Stomach smooth muscle (tissue), 2 donors: ENCODE measurements at regions not wholly inside any gene's neighbourhood (a gene's known extent, or its start where the extent isn't known, plus 50 kb on each side); places are given as distances from the start of the nearest gene placed in this dataset.

Experiments
- H3K27ac ChIP-seq: one replicate; pipeline ENCODE4 v1.7.0; 2013; ENCODE audit warnings: mild to moderate bottlenecking, low read length, inconsistent platforms
- H3K27me3 ChIP-seq, 2 donors: one replicate each; pipeline ENCODE4 v1.7.0; 2013; ENCODE audit warnings: low read length in 2 of 2; ENCODE audit not compliant: insufficient read depth in 2 of 2, control insufficient read depth in 1 of 2
- H3K36me3 ChIP-seq, 2 donors: one replicate each; pipeline ENCODE4 v1.7.0; 2013; ENCODE audit warnings: low read length in 2 of 2; ENCODE audit not compliant: control insufficient read depth in 2 of 2, insufficient read depth in 2 of 2
- H3K4me1 ChIP-seq: one replicate; pipeline ENCODE4 v1.7.0; 2013; ENCODE audit warnings: low read length; ENCODE audit not compliant: control insufficient read depth, insufficient read depth
- H3K4me3 ChIP-seq, 2 donors: one replicate each; pipeline ENCODE4 v1.7.0; 2013; ENCODE audit warnings: low read length in 2 of 2
- H3K9ac ChIP-seq, 2 donors: one replicate each; pipeline ENCODE4 v1.7.0; 2013; ENCODE audit warnings: low read length in 2 of 2, mild to moderate bottlenecking in 1 of 2
- H3K9me3 ChIP-seq, 2 donors: one replicate each; pipeline ENCODE4 v1.7.0; 2013; ENCODE audit warnings: low read length in 2 of 2; ENCODE audit not compliant: control insufficient read depth in 2 of 2
- donor health status: healthy.
- donor health status: Pancreatic carcinoma.

DNA sequence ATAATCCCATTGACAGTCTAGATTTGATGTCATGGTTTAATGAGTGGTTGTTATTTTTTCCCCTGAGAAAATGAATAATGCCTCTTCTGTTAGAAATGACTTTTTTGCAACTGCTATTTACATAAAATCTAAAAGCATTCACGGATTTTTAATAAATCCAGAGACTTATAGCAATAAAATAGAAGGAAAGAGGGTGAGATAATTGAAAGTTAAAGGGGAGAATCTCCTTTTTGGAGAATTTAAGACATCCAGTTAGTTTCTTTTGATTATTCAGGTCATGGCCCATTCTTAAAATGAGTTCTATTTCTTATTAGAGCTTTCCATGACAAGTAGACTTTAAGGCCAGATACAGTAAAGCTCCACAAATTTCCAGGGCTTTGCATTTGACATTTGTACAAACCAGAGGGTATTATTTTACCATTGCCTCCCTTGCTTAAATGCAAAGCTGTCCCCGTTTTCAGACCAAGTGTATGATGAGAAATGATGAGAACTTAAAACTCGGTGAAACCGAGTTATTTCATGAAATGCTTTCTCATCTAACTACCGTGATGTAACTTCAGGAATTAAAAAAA lies 789.0 kb upstream of the SOX9 start:
- no peak overlapping the region for H3K27ac ChIP-seq
- H3K9ac ChIP-seq = no peak overlapping the region
- H3K36me3 ChIP-seq = no peaks in the 10 kb centered on the region
- no peak overlapping the region for H3K4me3 ChIP-seq
- no peaks in the 10 kb centered on the region for H3K9me3 ChIP-seq
- H3K4me1 ChIP-seq = no peaks in the 10 kb centered on the region
- no peaks in the 10 kb centered on the region for H3K27me3 ChIP-seq

DNA sequence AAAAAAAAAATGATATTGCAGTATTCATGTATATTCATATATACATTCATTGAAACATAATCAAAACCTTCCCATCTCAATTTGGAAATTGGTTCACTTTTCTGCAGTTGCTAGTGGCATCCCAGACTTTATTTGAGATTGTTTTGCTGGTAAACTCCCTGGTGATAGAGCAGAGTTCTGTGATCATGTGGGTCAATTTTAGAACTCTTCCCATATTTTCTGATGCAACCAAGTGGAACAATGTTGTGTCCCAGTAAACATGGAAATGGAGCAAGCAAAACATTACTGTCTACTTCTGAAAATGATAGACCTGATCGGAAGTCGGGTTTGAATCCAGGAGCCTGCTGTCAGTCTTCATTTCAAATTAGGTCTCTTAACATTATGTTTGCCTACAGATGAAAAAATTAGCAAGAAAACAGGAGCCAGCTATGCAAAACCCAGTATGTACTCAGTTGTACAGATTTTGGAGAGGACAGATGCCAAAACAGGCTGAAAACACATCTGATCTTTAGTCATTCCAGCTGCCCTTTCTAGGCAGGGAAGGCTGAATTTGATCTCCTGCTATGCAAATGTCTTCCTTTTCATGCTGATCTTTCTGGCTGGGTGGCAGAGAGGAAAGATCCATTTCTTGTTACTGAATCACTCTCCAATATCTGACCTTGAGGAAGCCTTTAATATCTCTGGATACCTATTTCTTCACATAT lies 786.6 kb upstream of the SOX9 start:
- Histone ChIP-seq H3K9ac (no peak overlapping the region), H3K4me1 (no peaks in the 10 kb centered on the region)

DNA sequence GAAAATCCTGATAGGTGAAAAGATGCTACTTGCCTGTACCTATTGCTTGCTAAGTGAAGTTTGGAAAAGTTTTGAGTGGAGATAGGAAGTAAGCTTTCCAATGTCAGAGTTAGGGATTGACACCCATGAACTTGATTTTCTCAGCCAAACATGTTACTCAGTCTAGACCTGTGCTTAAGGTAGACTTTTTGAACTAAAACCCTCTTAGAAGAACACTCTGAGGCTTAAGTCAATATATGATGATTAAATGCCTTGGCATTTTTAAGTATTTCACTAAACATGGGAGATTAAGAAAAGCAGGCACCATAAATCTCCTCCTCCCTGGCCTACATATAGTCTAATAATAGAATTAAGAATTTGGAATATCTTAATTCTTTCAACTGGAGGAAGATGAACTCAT lies 785.6 kb upstream of the SOX9 start:
- Histone ChIP-seq H3K9me3 (no peaks in the 10 kb centered on the region), H3K4me1 (no peaks in the 10 kb centered on the region), H3K27me3 (no peaks in the 10 kb centered on the region), H3K27ac (no peak overlapping the region), H3K9ac (no peak overlapping the region), H3K36me3 (no peaks in the 10 kb centered on the region), H3K4me3 (no peak overlapping the region)

More for the DNA sequence above, 786.6 kb upstream of the SOX9 start:
- Histone ChIP-seq H3K9me3 (no peaks in the 10 kb centered on the region), H3K4me3 (no peak overlapping the region), H3K27me3 (no peaks in the 10 kb centered on the region), H3K27ac (no peak overlapping the region), H3K36me3 (no peaks in the 10 kb centered on the region)

DNA sequence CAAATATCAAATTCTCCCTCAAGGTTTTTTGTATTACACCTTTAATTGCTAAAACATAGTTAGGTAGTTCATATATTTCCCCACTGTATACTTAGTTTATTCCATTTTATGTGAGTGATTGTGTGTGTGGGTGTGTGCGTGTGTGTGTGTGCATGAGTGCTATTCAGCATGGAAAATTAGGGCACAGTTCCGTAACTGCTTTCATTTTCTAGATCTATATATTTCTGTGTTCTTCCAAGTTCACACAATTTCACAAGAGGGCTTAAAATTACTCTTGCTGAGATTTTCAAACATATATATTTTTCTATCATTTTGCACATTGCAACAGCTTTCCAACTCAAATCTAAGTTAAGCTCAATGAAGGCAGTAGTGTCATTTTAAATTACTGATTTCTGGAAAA lies 782.9 kb upstream of the SOX9 start:
- Histone ChIP-seq H3K27me3 (no peaks in the 10 kb centered on the region), H3K4me3 (no peak overlapping the region), H3K9ac (no peak overlapping the region), H3K9me3 (no peaks in the 10 kb centered on the region), H3K4me1 (no peaks in the 10 kb centered on the region), H3K36me3 (no peaks in the 10 kb centered on the region), H3K27ac (no peak overlapping the region)

DNA sequence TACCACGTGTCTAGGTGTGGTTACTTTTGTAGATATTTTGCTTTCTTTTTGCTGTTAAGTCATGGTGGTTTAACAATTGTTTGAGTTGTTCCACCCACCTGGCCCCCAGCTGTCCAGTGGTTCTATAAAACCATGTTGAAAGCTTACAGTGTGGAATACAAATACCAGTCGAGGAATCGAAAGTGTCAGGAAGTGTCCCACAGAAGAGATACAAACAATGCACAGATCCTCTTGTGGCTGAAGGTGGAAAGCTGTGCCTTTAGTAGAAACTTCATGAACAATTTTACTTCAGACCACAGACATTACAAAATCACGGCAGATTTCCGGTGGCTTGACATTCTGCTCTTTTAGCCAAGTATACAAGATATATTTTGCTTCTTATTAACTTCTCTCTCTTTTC lies 782.4 kb upstream of the SOX9 start:
- H3K27ac ChIP-seq = no peak overlapping the region
- H3K27me3 ChIP-seq = no peaks in the 10 kb centered on the region
- H3K36me3 ChIP-seq = no peaks in the 10 kb centered on the region
- no peak overlapping the region for H3K9ac ChIP-seq
- H3K4me1 ChIP-seq = no peaks in the 10 kb centered on the region
- H3K4me3 ChIP-seq = no peak overlapping the region
- H3K9me3 ChIP-seq = no peaks in the 10 kb centered on the region

DNA sequence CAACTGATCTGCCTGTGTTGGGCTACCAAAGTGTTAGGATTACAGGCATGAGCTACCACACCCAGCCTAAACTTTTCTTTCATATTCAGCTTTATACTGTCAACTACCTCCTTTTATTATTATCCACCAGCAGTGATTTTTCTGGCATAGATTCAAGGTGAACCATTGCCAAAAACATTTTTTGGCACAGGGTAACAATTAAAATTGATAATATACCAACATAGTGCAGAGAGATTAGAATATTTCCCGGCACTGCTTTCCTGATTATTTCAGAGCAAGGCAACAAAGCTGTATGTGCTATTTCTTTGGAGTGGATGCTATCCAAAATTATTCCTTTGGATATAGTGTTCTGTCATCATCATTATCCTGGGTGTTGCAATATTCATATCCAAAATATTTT lies 781.6 kb upstream of the SOX9 start:
- H3K27ac ChIP-seq = no peak overlapping the region
- no peaks in the 10 kb centered on the region for H3K36me3 ChIP-seq
- no peaks in the 10 kb centered on the region for H3K4me1 ChIP-seq
- no peak overlapping the region for H3K9ac ChIP-seq
- H3K4me3 ChIP-seq = no peak overlapping the region
- H3K9me3 ChIP-seq = no peaks in the 10 kb centered on the region
- no peaks in the 10 kb centered on the region for H3K27me3 ChIP-seq

DNA sequence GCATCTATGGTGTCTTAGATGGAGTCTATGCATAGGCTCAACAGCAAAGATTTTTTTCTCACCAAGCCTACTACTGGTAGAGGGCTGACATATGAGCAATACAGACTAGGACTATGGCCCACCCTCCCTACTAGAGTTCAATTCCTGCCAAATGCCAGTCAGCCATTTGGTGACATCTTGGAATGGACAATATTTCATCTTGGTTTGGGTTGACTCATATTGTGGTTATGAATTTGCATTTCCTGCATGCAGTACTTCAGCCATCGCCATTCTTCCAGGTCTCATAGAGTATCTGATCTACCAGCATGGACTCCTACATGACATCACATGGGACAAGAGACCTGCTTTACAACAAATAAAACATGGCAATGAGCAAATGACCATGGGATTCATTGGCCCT lies 778.1 kb upstream of the SOX9 start:
- no peaks in the 10 kb centered on the region for H3K9me3 ChIP-seq
- H3K4me1 ChIP-seq = no peaks in the 10 kb centered on the region
- H3K9ac ChIP-seq = no peak overlapping the region
- no peak overlapping the region for H3K27ac ChIP-seq
- no peak overlapping the region for H3K4me3 ChIP-seq
- no peaks in the 10 kb centered on the region for H3K36me3 ChIP-seq
- no peaks in the 10 kb centered on the region for H3K27me3 ChIP-seq

DNA sequence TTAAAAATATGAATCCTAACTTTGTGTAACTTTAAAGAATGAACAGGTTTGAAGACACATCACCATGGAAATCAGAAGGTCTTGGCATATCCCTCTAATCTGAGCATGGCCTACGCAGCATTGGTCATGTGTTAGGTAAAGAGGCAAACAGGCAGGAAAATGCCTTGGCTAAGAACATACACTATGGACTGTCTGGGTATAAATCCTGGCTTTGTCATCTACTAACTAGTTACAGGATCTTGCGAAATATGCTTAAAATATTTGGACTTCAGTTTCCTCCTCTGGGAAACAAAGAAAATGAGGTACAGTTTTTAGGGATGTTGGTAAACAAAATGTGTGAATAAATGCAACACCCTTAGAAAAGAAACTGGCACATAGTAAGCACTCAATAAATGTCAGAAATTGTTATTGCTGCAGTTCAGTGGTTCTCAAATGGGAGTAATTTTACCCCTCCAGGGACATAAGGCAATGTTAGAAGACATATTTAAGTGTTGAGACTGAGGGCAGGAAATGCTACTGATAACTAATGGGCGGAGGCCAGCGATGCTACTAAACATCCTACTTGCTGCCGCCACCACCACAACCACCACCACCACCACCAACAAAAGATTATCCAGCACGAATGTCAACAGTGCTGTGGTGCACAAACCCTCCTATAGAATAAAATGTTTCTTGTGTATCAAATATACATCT lies 770.8 kb upstream of the SOX9 start:
- Histone ChIP-seq H3K4me3 (no peak overlapping the region), H3K4me1 (no peaks in the 10 kb centered on the region), H3K9me3 (no peaks in the 10 kb centered on the region)

DNA sequence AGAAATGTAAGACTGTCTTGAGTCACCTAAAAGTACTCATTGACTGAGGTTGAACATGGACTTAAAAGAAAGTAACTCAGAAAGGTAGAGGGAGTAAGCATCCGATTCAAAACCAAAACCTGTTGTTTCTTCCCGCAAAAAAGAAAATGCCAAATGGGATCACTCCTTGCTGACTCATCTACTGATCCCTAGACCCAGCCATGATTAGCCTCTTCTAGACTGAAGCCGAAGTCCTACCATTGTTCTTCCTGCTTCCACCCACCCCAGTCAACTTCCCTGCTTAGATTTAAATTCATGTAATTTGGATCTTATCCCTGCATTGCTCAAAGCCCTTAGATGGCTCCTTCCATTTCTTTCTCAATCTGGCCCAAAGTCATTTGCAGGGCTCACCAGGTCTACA lies 760.5 kb upstream of the SOX9 start:
- H3K27me3 ChIP-seq = no peaks in the 10 kb centered on the region
- no peak overlapping the region for H3K9ac ChIP-seq
- H3K27ac ChIP-seq = no peak overlapping the region
- no peaks in the 10 kb centered on the region for H3K9me3 ChIP-seq
- H3K4me1 ChIP-seq = no peaks in the 10 kb centered on the region
- no peaks in the 10 kb centered on the region for H3K36me3 ChIP-seq
- no peak overlapping the region for H3K4me3 ChIP-seq

More for the DNA sequence above, 770.8 kb upstream of the SOX9 start:
- Histone ChIP-seq H3K9ac (no peak overlapping the region), H3K36me3 (no peaks in the 10 kb centered on the region), H3K27ac (no peak overlapping the region), H3K27me3 (no peaks in the 10 kb centered on the region)

DNA sequence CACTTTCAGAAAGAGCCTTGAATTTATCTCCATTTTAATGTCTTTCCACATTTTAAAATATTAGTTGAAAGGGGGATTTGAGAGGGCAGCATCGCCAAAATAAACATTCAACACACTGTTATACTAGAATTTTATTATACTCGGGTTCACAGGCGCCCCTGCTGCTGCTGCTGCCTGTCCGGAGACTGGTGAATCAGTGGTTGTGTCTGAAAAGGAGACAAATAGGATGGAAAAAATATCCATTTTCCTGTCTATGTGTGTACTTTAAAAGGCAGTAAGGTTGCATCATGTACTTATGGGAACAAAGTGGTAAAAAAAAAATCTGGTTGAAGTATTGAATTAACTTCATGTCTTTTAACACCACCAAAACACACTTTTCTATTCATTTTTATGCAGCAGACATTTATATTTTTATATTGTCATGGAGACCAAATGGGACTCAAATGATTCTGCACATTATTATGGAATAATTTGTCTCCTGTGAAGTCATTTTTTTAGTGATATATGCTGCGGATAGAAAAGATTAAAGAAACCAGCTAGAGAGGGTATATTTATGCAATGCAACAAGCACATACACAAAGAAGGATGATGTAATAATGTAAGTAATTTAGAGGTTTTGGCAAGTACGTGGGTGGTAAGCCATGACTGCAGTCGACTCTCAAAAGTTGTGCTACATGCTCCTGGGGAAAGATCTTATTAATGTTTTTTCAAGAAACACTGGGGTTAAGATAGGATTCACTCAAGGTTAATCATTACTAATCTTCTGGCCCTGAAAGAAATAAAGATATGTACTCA lies 759.0 kb upstream of the SOX9 start:
- Histone ChIP-seq H3K9me3 (no peaks in the 10 kb centered on the region), H3K27ac (no peak overlapping the region), H3K27me3 (no peaks in the 10 kb centered on the region), H3K9ac (no peak overlapping the region), H3K4me1 (no peaks in the 10 kb centered on the region), H3K36me3 (no peaks in the 10 kb centered on the region), H3K4me3 (no peak overlapping the region)
